DND-41 (cell line): ENCODE measurements at regions not wholly inside any gene's neighbourhood (a gene's known extent, or its start where the extent isn't known, plus 50 kb on each side); places are given as distances from the start of the nearest gene placed in this dataset.

Experiments used
- ATAC-seq: fragments of 200-7000 bp; cut with Tn5 transposase; 3 replicates; pipeline ENCODE4 v1.9.1; 2021; ENCODE audit warnings: low read depth; ENCODE audit not compliant: insufficient read depth
- DNase-seq: peaks from one replicate; pipeline ENCODE4 v3.0.0-alpha.2; 2020
- H2AFZ ChIP-seq: 2 replicates; pipeline ENCODE4 v1.6.0; 2012; ENCODE audit warnings: low read depth, low read length
- H3K27ac ChIP-seq: 2 replicates; pipeline ENCODE4 v1.5.1; 2012; ENCODE audit warnings: low read length, inconsistent platforms
- H3K27me3 ChIP-seq: fragments of 200-600 bp; sonication (generic); 2 replicates; pipeline ENCODE4 v1.6.0; 2012; ENCODE audit warnings: low read length, mild to moderate bottlenecking, inconsistent platforms; ENCODE audit not compliant: insufficient read depth, poor library complexity
- H3K36me3 ChIP-seq: 2 replicates; pipeline ENCODE4 v1.5.1; 2012; ENCODE audit warnings: low read length, inconsistent platforms; ENCODE audit not compliant: insufficient read depth
- H3K4me1 ChIP-seq: 2 replicates; pipeline ENCODE4 v1.5.1; 2012; ENCODE audit warnings: mild to moderate bottlenecking, low read length; ENCODE audit not compliant: insufficient read depth
- H3K4me2 ChIP-seq: 2 replicates; pipeline ENCODE4 v1.6.0; 2012; ENCODE audit warnings: mild to moderate bottlenecking, moderate library complexity, low read length, inconsistent platforms; ENCODE audit not compliant: insufficient read depth
- H3K4me3 ChIP-seq, 2 experiments: fragments of 200-600 bp in 1 of 2; shearing (Covaris generic) in 1 of 2; 2 replicates each; pipeline ENCODE4 v1.5.1; 2012 to 2016; ENCODE audit warnings: inconsistent platforms in 2 of 2, low read length in 2 of 2, mild to moderate bottlenecking in 2 of 2, low read depth in 1 of 2, moderate library complexity in 1 of 2
- H3K79me2 ChIP-seq: 2 replicates; pipeline ENCODE4 v1.6.0; 2012; ENCODE audit warnings: low read length, inconsistent platforms; ENCODE audit not compliant: insufficient read depth
- H3K9ac ChIP-seq: 2 replicates; pipeline ENCODE4 v1.6.0; 2012; ENCODE audit warnings: low read depth, mild to moderate bottlenecking, inconsistent platforms, low read length, moderate library complexity
- H3K9me3 ChIP-seq: 2 replicates; pipeline ENCODE4 v1.5.1; 2012; ENCODE audit warnings: low read length, moderate library complexity, mild to moderate bottlenecking, inconsistent platforms; ENCODE audit not compliant: insufficient read depth, severe bottlenecking
- H4K20me1 ChIP-seq: 2 replicates; pipeline ENCODE4 v1.6.0; 2012; ENCODE audit warnings: low read length; ENCODE audit not compliant: insufficient read depth
- CTCF ChIP-seq: IDR thresholded peaks from 2 replicates; pipeline ENCODE4 v1.5.1; 2012; ENCODE audit warnings: borderline replicate concordance, low read length, moderate library complexity, mild to moderate bottlenecking; ENCODE audit not compliant: poor library complexity, severe bottlenecking; ENCODE audit errors: extremely low read depth
- EZH2 ChIP-seq: IDR thresholded peaks from 3 replicates; pipeline ENCODE4 v1.6.1; 2012; ENCODE audit warnings: borderline replicate concordance, low read depth, mild to moderate bottlenecking, moderate library complexity, low read length, inconsistent platforms; ENCODE audit not compliant: severe bottlenecking

- ATAC-seq (no peak), DNase-seq (no peak)
- Histone ChIP-seq H3K4me3 (no peak overlapping the region), H3K4me1 (no peaks in the 10 kb centered on the region), H3K4me2 (no peak overlapping the region), H3K27ac (no peak overlapping the region), H3K27me3 (no peaks in the 10 kb centered on the region), H3K79me2 (no peaks in the 10 kb centered on the region), H3K36me3 (no peaks in the 10 kb centered on the region), H3K9ac (no peak overlapping the region), H3K9me3 (no peaks in the 10 kb centered on the region), H4K20me1 (no peaks in the 10 kb centered on the region), H2AFZ (no peak overlapping the region)
- TF ChIP-seq CTCF (no peak), EZH2 (no peak)
These were observed 163.3 kb upstream of the PRDX4 start for GRCh38 chrX:23503835-23504539.

- H3K9ac ChIP-seq = no peak overlapping the region
- no peak overlapping the region for H3K4me2 ChIP-seq
- ATAC-seq = no peak
- no peaks in the 10 kb centered on the region for H4K20me1 ChIP-seq
- H3K36me3 ChIP-seq = no peaks in the 10 kb centered on the region
- H3K9me3 ChIP-seq = no peaks in the 10 kb centered on the region
- no peaks in the 10 kb centered on the region for H3K4me1 ChIP-seq
- H3K4me3 ChIP-seq = no peak overlapping the region
- H3K27ac ChIP-seq = no peak overlapping the region
- TF ChIP-seq CTCF (no peak), EZH2 (no peak)
- no peaks in the 10 kb centered on the region for H3K79me2 ChIP-seq
- no peaks in the 10 kb centered on the region for H3K27me3 ChIP-seq
- no peak for DNase-seq
- no peak overlapping the region for H2AFZ ChIP-seq
These were observed 162.8 kb upstream of the PRDX4 start for GRCh38 chrX:23504540-23504884.

- no peak for ATAC-seq
- H3K27me3 ChIP-seq = no peaks in the 10 kb centered on the region
- no peaks in the 10 kb centered on the region for H3K4me1 ChIP-seq
- no peak overlapping the region for H3K9ac ChIP-seq
- H3K9me3 ChIP-seq = no peaks in the 10 kb centered on the region
- no peak overlapping the region for H3K4me2 ChIP-seq
- H3K36me3 ChIP-seq = no peaks in the 10 kb centered on the region
- no peak overlapping the region for H3K4me3 ChIP-seq
- no peak for DNase-seq
- no peaks in the 10 kb centered on the region for H4K20me1 ChIP-seq
- no peak overlapping the region for H3K27ac ChIP-seq
- H3K79me2 ChIP-seq = no peaks in the 10 kb centered on the region
- TF ChIP-seq EZH2 = no peak
- TF ChIP-seq CTCF = no peak
- H2AFZ ChIP-seq = no peak overlapping the region
These were observed 162.4 kb upstream of the PRDX4 start for GRCh38 chrX:23504895-23505294.
